A549 (cell line): ENCODE measurements at regions not wholly inside any gene's neighbourhood (a gene's known extent, or its start where the extent isn't known, plus 50 kb on each side); places are given as distances from the start of the nearest gene placed in this dataset.

Experiments used
- ATAC-seq, 2 experiments: fragments of 200-7000 bp in 1 of 2; fragments of >200 bp in 1 of 2; cut with Nextera tagmentation in 1 of 2; cut with Tn5 transposase in 1 of 2; 3 replicates each; pipeline versions ENCODE4 v1.8.0 to v1.9.1; 2018 to 2020; ENCODE audit warnings: mild to moderate bottlenecking in 1 of 2, moderate library complexity in 1 of 2
- CTCF ChIA-PET: fragments of 300-600 bp; sonication (Branson Sonifier 250); formaldehyde crosslinking; extraction: SDS; loops from one replicate; lab custom pipeline; 2021; ENCODE audit warnings: antibody characterized with exemption, inconsistent platforms; lab: Yijun Ruan, JAX
- POLR2A ChIA-PET: fragments of 350-600 bp; formaldehyde crosslinking; extraction: SDS; loops from one replicate; lab custom pipeline; 2021; ENCODE audit warnings: antibody characterized with exemption, inconsistent platforms; lab: Yijun Ruan, JAX
- DNase-seq, 2 experiments: peaks; one replicate each; pipeline versions ENCODE4 v3.0.0 to v3.0.0-alpha.2; 2011 to 2016; ENCODE audit warnings: low read depth in 1 of 2, low spot score in 1 of 2
- FAIRE-seq: peaks from 2 replicates; lab custom pipeline; 2011; peaks lifted over from hg19 to GRCh38; lab: Jason Lieb, UNC
- H3K27ac ChIP-seq, 2 experiments: fragments of >200 bp; sonication (Bioruptor Twin); formaldehyde crosslinking; 3 replicates each; pipeline ENCODE4 v1.5.1; 2016 to 2017
- H3K4me1 ChIP-seq: fragments of >200 bp; sonication (Bioruptor Twin); formaldehyde crosslinking; 3 replicates; pipeline ENCODE4 v1.6.1; 2016
- H3K4me2 ChIP-seq: fragments of >200 bp; sonication (Bioruptor Twin); formaldehyde crosslinking; 3 replicates; pipeline ENCODE4 v1.6.1; 2016
- H3K4me3 ChIP-seq: fragments of >200 bp; sonication (Bioruptor Twin); formaldehyde crosslinking; 3 replicates; pipeline ENCODE4 v1.5.1; 2016
- H3K9me3 ChIP-seq: fragments of >200 bp; sonication (Bioruptor Twin); formaldehyde crosslinking; 3 replicates; pipeline ENCODE4 v1.6.1; 2016
- EHF ChIP-seq: fragments of 250-450 bp; sonication (Bioruptor Pico); IDR thresholded peaks from 2 replicates; pipeline ENCODE4 v1.5.0; 2020; ENCODE audit warnings: mild to moderate bottlenecking
- EHMT2 ChIP-seq: fragments of 200-600 bp; sonication (generic); IDR thresholded peaks from 2 replicates; pipeline ENCODE4 v1.6.1; 2016; ENCODE audit warnings: antibody characterized with exemption, low read depth, mild to moderate bottlenecking, moderate library complexity
- FOSL2 ChIP-seq, 2 experiments: fragments of 450-650 bp in 1 of 2; fragments of >200 bp in 1 of 2; sonication (Bioruptor Twin) in 1 of 2; formaldehyde crosslinking; IDR thresholded peaks; 2 replicates each; pipeline versions ENCODE4 v1.5.0 to v1.6.1; 2016 to 2020; ENCODE audit warnings: mild to moderate bottlenecking in 1 of 2, moderate library complexity in 1 of 2
- HEYL ChIP-seq: fragments of 250-450 bp; sonication (Bioruptor Pico); IDR thresholded peaks from 2 replicates; pipeline ENCODE4 v1.8.0; 2021; ENCODE audit warnings: mild to moderate bottlenecking, moderate library complexity
- KDM5A ChIP-seq: fragments of 200-600 bp; sonication (generic); IDR thresholded peaks from 2 replicates; pipeline ENCODE4 v1.6.1; 2016; ENCODE audit warnings: antibody characterized with exemption, mild to moderate bottlenecking
- MYC ChIP-seq: IDR thresholded peaks from 2 replicates; pipeline ENCODE4 v1.6.1; 2012; ENCODE audit warnings: mild to moderate bottlenecking, inconsistent platforms, low read length, improper control_type of control experiment, borderline replicate concordance
- PHF8 ChIP-seq: fragments of 200-600 bp; sonication (generic); IDR thresholded peaks from 2 replicates; pipeline ENCODE4 v1.6.1; 2016; ENCODE audit warnings: low read depth, mild to moderate bottlenecking, antibody characterized with exemption, moderate library complexity, borderline replicate concordance
- POLR2A ChIP-seq: IDR thresholded peaks from 2 replicates; pipeline ENCODE4 v1.6.1; 2012; ENCODE audit warnings: mild to moderate bottlenecking, low read length
- ZSCAN20 ChIP-seq: fragments of 250-450 bp; sonication (Bioruptor Pico); IDR thresholded peaks from 2 replicates; pipeline ENCODE4 v1.8.0; 2022; ENCODE audit warnings: mild to moderate bottlenecking, moderate library complexity
- WGBS: methylation state at CpG from one replicate; pipeline ENCODE4 v1.1.6; 2017; ENCODE audit errors: missing lambda C conversion rate; 5-methylcytosine and 5-hydroxymethylcytosine counted together
- TF ChIP-seq, protein P1 (sequence below): fragments of 250-450 bp; sonication (Bioruptor Pico); IDR thresholded peaks from 2 replicates; pipeline ENCODE4 v1.5.0; 2021; ENCODE audit warnings: mild to moderate bottlenecking, moderate library complexity, borderline replicate concordance
- TF ChIP-seq, protein P2 (sequence below): fragments of 450-650 bp; IDR thresholded peaks from 2 replicates; pipeline ENCODE4 v1.6.1; 2014; ENCODE audit warnings: antibody characterized with exemption
- TF ChIP-seq, protein P3 (sequence below): fragments of >200 bp; sonication (Bioruptor Twin); formaldehyde crosslinking; IDR thresholded peaks from 3 replicates; pipeline ENCODE4 v1.5.1; 2016
- TF ChIP-seq, protein P4 (sequence below): fragments of >200 bp; sonication (Bioruptor Twin); formaldehyde crosslinking; IDR thresholded peaks from 2 replicates; pipeline ENCODE4 v1.6.1; 2016
- TF ChIP-seq, protein P5 (sequence below): IDR thresholded peaks from 2 replicates; pipeline ENCODE4 v1.6.1; 2012

DNA sequence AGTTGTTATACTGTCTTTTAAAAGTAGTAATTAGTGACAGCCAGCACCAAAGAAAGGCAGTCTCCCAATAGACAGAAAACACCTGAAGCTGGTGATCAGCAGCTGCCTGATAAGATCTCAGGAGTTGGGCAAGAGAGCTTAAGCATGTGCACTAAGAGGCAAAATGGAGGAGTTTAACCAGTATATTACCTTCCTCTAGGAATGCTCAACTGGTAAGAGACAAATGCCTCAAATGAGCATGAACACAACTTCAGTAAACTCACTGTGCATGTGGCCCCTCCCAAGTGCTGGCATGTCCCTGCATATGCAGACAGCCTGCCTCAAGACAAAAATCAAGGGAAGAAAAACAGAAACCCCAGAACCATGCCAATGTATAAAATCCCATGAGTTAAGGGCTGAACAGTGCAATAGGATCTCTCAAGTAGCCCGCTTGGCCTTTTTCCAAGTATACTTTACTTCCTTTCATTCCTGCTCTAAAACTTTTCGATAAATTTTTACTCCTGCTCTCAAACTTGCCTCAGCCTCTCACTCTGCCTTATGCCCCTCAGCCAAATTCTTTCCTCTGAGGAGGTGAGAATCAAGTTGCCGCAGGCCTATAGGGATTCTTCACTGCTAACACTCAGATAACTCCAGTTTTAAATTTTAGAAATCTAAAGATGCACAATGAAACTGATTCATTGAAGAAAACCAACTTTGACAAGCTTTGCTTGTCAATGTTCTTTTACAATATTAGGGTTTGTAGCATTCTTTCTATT lies 724.8 kb upstream of the RIOK2 start:
- Histone ChIP-seq H3K9me3 (peaks cover 4% of the 10 kb centered on the region; the same call in 1 of the 3 replicates), H3K4me3 (no peak overlapping the region), H3K27ac (no peak overlapping the region), H3K4me1 (no peaks in the 10 kb centered on the region), H3K4me2 (no peak overlapping the region)
- FAIRE-seq (no peak), DNase-seq (no peak), ATAC-seq (no peak)
- 27% methylated on average over 3 of the region's 3 CpGs for WGBS
- ChIA-PET CTCF (no interaction called here), POLR2A (no interaction called here)
- no peak for TF ChIP-seq HEYL (CRISPR knock-in tag)

DNA sequence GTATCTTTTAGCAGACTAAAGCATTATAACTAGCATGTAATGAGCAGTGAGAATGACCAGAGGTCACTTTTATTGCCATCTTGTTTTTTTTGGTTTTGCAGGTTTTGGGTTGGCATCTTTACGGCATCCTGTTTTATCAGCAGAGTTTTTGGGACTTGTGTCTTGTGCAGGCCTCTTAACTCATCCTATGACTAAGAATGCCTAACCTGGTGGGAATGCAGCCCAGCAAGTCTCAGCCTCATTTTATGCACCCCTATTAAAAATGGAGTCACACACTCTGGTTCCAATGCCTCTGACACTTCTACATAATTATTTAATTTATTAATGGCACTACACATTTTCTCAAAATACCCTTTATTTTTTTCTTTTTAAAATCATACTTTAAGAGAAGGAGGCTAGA lies 726.5 kb upstream of the RIOK2 start:
- ATAC-seq (no peak), DNase-seq (no peak), FAIRE-seq (no peak)
- Histone ChIP-seq H3K4me3 (no peak overlapping the region), H3K27ac (no peak overlapping the region), H3K9me3 (peaks cover 4% of the 10 kb centered on the region; the same call in 1 of the 3 replicates), H3K4me2 (no peak overlapping the region)
- POLR2A ChIA-PET, result no interaction called here
- CTCF ChIA-PET, result no interaction called here
- WGBS, result 60% methylated on average over 1 of the region's 1 CpG
- TF ChIP-seq MYC, result no peak
- TF ChIP-seq FOSL2 (IDR thresholded peaks at IDR 0.05), result no peak
- no peak for TF ChIP-seq FOSL2 (CRISPR knock-in tag; IDR thresholded peaks at IDR 0.05)
- TF ChIP-seq EHF (CRISPR knock-in tag), result no peak
- no peak for TF ChIP-seq KDM5A
- TF ChIP-seq POLR2A, result no peak
- TF ChIP-seq, protein P1, sequence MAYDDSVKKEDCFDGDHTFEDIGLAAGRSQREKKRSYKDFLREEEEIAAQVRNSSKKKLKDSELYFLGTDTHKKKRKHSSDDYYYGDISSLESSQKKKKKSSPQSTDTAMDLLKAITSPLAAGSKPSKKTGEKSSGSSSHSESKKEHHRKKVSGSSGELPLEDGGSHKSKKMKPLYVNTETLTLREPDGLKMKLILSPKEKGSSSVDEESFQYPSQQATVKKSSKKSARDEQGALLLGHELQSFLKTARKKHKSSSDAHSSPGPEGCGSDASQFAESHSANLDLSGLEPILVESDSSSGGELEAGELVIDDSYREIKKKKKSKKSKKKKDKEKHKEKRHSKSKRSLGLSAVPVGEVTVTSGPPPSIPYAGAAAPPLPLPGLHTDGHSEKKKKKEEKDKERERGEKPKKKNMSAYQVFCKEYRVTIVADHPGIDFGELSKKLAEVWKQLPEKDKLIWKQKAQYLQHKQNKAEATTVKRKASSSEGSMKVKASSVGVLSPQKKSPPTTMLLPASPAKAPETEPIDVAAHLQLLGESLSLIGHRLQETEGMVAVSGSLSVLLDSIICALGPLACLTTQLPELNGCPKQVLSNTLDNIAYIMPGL (CRISPR knock-in tag), result no peak
- TF ChIP-seq ZSCAN20, result no peak
- TF ChIP-seq HEYL (CRISPR knock-in tag), result no peak
- TF ChIP-seq, protein P2, sequence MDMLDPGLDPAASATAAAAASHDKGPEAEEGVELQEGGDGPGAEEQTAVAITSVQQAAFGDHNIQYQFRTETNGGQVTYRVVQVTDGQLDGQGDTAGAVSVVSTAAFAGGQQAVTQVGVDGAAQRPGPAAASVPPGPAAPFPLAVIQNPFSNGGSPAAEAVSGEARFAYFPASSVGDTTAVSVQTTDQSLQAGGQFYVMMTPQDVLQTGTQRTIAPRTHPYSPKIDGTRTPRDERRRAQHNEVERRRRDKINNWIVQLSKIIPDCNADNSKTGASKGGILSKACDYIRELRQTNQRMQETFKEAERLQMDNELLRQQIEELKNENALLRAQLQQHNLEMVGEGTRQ, result no peak
- no peak for TF ChIP-seq EHMT2
- TF ChIP-seq, protein P3, sequence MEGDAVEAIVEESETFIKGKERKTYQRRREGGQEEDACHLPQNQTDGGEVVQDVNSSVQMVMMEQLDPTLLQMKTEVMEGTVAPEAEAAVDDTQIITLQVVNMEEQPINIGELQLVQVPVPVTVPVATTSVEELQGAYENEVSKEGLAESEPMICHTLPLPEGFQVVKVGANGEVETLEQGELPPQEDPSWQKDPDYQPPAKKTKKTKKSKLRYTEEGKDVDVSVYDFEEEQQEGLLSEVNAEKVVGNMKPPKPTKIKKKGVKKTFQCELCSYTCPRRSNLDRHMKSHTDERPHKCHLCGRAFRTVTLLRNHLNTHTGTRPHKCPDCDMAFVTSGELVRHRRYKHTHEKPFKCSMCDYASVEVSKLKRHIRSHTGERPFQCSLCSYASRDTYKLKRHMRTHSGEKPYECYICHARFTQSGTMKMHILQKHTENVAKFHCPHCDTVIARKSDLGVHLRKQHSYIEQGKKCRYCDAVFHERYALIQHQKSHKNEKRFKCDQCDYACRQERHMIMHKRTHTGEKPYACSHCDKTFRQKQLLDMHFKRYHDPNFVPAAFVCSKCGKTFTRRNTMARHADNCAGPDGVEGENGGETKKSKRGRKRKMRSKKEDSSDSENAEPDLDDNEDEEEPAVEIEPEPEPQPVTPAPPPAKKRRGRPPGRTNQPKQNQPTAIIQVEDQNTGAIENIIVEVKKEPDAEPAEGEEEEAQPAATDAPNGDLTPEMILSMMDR, result no peak
- TF ChIP-seq, protein P4, sequence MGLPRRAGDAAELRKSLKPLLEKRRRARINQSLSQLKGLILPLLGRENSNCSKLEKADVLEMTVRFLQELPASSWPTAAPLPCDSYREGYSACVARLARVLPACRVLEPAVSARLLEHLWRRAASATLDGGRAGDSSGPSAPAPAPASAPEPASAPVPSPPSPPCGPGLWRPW, result no peak
- TF ChIP-seq, all 56 proteins: peak for 0
- no peaks in the 10 kb centered on the region for H3K4me1 ChIP-seq

DNA sequence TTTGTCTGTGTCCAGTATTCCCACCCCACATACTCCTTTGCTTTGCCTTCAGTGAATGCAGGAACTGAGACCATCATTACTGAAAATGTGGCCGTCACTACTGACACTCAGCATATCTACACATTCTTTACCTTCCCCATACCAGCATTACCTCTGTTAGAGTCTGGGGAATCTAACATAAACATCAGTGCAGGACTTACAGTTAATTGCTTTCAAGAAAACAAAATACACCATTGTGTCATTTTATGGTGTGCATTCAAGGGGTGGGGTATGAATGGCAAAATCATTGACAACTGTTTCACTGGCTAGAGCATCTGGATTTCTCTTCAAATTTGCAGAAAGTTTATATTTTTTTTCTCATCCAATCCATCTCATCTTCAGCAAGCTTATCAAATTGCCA lies 731.4 kb upstream of the RIOK2 start:
- FAIRE-seq, result no peak
- WGBS, result 32% methylated on average over 1 of the region's 1 CpG
- POLR2A ChIA-PET, result no interaction called here

More for the DNA sequence above, 731.4 kb upstream of the RIOK2 start:
- no peak overlapping the region for H3K4me3 ChIP-seq
- no peaks in the 10 kb centered on the region for H3K4me1 ChIP-seq
- no peak for TF ChIP-seq PHF8
- TF ChIP-seq, protein P5, sequence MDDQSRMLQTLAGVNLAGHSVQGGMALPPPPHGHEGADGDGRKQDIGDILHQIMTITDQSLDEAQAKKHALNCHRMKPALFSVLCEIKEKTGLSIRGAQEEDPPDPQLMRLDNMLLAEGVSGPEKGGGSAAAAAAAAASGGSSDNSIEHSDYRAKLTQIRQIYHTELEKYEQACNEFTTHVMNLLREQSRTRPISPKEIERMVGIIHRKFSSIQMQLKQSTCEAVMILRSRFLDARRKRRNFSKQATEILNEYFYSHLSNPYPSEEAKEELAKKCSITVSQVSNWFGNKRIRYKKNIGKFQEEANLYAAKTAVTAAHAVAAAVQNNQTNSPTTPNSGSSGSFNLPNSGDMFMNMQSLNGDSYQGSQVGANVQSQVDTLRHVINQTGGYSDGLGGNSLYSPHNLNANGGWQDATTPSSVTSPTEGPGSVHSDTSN, result no peak
- no peaks in the 10 kb centered on the region for H3K9me3 ChIP-seq
- ATAC-seq (no peak), DNase-seq (no peak)
- CTCF ChIA-PET, result no interaction called here
- no peak overlapping the region for H3K4me2 ChIP-seq
- no peak overlapping the region for H3K27ac ChIP-seq
